ENCODE measurements at regions not wholly inside any gene's neighbourhood (a gene's known extent, or its start where the extent isn't known, plus 50 kb on each side); places are given as distances from the start of the nearest gene placed in this dataset.
"Not testable (repeated sequence)": the region's sequence is repeated elsewhere in the genome, so short reads cannot be mapped to it uniquely, and the experiment has no call there.

DNA sequence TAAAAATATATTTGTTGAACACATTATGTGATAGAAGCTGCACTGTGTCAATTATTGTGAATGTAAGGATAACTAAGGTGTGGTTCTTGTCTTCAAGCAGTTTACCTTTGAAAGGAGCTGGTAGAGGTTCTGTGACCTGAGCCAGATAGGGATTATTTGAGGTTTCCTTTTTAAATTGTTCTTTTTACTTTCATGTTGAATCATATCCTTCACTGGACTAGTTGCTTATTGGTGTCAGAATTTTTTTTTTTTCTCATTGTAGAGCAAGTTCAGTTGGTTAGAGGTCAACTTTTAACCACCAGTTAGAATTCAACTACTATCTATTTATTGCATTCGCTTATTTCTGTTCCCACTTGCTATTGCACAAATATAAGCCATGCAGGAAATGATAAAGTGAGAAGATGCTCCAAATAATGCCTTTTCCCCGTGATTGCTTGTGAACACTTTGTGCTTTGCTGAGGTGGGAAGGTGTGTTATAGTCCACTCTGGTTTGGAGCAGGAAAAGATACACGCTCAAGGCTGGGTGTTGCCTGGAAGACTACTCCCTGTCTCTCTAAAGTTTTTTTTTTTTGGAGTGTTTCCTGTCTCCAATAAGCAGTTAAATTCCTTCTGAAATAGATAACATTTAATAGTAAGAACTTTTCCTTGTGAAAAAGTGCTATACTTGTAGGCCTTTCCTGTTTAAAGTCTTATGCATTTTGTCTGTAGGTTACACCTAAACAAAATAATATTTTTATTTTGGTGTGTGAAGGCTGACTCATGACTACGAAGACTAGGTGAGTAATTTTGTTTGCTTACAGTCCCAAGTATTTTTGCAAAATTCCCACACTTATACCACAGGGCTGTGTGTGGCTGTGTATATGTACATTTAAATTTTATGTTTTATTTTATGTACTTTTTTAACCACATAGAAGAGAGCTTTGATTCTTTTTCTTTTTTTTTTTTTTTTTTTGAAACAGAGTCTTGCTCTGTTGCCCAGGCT is 83.8 kb upstream of the LCORL start:
- no peak for DNase-seq

DNA sequence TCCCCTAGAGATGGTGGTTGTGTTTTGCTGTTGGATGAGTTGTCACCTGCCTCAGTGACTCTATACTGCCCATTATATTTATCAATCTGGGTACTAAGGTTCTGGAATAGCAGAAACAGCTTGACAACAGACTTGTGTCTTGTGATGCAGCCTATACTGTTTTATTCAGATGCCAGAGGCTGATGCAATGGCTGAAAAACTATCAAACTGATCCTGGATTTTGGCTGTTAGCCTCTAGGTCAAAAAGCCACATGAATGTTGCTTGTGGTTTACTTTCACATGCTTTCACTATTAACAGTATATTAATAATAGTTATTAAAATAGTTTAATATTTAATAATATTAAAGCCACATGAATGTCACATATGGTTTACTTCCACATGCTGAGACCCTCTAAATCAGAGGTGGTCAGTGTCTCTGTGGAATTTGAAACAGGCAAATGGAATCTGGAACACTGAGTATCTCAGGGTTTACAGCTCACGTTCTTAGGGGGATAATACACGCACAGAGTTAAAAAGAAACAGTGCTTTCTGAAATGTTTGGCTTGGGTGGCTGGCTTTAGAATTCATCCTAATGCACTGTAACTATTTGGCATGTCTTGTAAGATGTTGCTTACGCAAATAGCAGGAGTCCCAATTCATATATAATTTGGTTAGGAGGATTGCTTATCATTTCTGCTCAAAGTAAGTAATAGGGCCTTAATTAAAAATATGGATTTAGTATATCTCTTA is 82.5 kb upstream of the LCORL start:
- no peak for DNase-seq

DNA sequence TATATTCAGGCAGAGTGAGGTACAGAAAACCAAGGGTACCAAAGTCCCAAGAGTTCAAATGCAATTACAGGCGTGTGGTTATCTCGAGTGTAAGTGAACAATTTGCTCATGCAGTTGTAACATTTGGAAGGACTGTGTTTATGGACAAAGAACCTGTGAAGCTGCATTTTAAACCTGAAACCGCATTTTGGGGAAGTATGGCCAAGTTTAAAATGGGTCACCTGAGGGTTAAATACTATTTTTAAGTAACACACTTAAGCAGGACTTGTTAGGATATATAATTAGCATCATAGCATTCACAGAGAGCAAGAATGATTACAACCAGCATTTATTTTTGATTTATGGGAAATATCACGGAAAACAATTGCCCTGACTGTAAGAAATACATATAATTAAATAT is 79.1 kb upstream of the LCORL start:
- no peak for DNase-seq

DNA sequence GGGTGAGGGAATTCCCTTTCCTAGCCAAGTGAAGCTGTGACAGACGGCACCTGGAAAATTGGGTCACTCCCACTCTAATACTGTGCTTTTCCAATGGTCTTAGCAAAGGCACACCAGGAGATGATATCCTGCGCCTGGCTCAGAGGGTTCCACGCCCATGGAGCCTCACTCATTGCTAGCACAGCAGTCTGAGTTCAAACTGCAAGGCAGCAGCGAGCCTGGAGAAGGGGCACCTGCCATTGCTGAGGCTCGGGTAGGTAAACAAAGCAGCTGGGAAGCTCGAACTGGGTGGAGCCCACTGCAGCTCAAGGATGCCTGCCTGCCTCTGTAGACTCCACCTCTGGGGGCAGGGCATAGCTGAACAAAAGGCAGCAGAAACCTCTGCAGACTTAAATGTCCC is 68.9 kb upstream of the LCORL start:
- DNase-seq, result not testable (repeated sequence)

DNA sequence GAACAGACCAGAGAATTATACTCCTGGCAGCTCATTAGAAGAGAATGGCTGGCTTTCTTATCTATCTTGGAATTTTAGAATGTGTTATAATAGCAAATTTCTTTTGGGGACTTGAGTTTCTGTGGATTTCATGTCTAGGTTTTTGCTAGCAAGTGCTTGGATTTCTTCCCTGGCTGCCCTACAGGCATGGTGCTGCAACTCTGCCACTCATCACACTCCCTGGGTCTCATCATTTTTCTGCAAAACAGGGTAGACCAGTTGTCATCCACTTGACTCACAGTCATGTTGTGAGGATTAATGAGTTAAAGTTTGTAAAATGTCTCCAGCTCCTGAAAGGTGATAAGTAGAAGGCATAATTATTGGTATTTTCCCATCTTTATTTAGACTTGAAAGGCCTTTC is 60.7 kb upstream of the LCORL start:
- no peak for DNase-seq

DNA sequence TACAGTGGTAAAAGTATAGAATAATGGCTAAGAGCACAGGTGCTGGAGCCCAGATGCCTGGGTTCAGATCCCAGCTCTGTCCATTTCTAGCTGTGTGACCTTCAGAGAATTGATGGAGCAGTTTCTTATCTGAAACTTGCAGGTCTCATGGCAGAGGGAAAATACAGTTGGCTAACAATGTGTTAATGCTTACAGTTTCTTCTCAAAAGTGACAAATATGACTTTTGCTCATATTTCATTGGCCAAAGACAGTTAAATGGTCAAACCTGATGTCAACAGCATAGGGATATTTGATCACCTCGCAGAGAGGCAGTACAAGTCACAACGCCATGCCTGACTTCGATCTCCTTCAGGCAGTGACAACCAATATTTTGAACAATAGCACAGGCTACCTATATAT is 60.2 kb upstream of the LCORL start:
- no peak for DNase-seq

DNA sequence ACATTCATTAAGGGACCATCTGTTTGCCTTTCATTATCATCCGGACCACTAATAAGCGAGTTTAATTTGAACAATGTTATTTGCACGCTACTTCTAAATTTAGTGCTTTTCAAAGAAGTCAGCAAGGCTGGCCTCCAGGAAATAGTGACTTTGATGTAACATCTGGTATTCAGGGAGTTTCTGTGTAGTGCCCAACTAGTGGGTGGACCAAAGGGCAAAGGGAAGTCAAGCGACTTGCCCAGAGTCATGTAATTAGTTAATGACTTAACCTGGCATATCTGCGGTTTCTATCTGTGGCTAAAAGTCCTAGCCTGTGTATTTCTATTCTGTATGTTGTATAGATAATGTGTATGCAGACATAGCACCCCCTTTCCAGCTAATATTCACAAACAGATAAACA is 56.3 kb upstream of the LCORL start:
- no peak for DNase-seq

DNA sequence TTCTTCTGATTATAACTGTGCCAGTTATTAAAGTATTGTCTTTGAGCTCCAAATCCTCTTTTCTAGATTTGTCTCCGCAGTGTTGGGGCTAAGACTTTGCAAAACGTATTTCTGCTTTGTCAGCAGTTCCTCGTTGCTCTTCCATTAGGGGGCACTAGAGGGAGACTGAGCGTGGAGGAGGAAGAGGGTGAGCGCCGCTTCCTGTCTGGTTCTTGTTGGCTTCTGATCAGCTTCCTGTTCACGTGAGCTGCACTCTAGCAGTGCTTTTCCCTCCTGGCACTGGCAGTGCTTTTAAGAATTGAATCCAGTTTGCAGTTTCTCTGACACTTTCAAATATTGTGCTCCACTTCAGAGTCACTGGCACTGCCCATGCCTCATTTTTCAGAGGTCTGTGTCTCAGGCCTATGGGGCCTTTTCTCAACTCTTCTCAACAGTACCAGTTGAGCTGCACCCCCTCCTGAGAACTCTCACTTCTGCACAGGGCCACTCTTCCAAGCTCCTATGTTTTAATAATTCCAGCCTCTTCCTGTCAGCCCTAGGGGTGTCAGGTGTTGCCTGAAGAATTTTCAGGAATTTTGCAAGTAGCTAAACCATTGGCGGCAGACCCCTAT is 54.4 kb upstream of the LCORL start:
- no peak for DNase-seq

DNA sequence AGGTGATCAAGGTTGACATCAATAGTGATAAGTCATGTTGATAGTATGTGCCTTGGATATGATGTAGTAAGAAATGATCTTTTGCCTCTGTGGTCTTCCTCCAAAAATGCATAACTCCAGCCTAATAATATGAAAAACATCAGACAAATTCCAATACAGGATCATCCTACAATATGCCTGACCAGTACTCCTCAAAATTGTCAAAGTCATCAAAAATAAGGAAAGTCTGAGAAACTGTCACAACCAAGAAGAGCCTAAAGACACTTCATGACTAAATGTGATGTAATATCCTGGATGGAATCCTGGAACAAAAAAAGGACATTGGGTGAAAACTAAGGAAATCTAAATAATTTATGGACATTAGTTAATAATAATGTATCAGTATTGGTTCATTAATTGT is 50.3 kb upstream of the LCORL start:
- no peak for DNase-seq

Data from effector CD4-positive, alpha-beta T cell (primary cell).